ENCODE measurements at regions not wholly inside any gene's neighbourhood (a gene's known extent, or its start where the extent isn't known, plus 50 kb on each side); places are given as distances from the start of the nearest gene placed in this dataset.

GRCh38 chrX:120680090-120680489 is 50.2 kb upstream of the C1GALT1C1 start:
- no peak for TF ChIP-seq CTCF (IDR thresholded peaks at IDR 0.05)
- DNase-seq (ENCODE audit: low spot score) (no peak), ATAC-seq (ENCODE audit: low FRiP score) (no peak)

Data from omental fat pad (tissue), 3 donors.